Ovary (tissue), 3 donors: ENCODE measurements at regions not wholly inside any gene's neighbourhood (a gene's known extent, or its start where the extent isn't known, plus 50 kb on each side); places are given as distances from the start of the nearest gene placed in this dataset.

Experiments used
- POLR2A ChIP-seq: fragments of 450-650 bp; IDR thresholded peaks from one replicate; pipeline ENCODE4 v1.6.1; 2017; ENCODE audit warnings: antibody characterized with exemption, mild to moderate bottlenecking, moderate library complexity
- TF ChIP-seq, protein P1 (sequence below), 3 donors: fragments of 450-650 bp in 2 of 3; fragments of 200-600 bp in 1 of 3; IDR thresholded peaks; one replicate each; pipeline versions ENCODE4 v1.5.1 to v1.8.0; 2016 to 2022; ENCODE audit warnings: antibody characterized with exemption in 3 of 3, mild to moderate bottlenecking in 1 of 3
- donor health status: DM: no; HTN: no; CAD: no.

DNA sequence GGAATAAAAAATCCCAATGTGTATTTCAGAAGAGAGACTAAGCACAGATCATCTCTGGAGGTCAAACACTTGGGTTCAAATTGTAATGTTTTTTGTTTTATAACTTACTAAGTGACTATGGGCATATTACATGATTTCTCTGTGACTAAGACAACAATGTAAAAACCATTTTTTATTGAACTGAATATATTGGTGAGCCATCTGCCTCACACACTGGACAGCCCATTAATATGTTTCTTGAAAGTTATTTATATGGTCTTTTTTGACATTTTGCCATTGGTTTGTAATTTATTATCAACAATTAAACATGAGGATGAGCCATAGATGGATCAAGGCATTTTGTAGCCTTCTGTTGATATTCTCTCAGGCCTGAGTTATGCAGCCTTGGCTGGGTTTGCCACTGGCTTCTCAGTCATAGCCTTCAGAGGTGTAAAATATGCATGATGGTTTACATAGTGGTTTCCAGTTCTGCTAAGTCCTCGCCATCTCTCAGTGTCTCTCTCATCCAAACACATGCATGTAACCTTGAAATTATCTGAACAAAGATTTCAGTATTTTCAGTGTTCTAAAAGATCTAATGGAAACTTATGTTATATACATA is 997.2 kb downstream of the DIPK2A start:
- TF ChIP-seq, protein P1, sequence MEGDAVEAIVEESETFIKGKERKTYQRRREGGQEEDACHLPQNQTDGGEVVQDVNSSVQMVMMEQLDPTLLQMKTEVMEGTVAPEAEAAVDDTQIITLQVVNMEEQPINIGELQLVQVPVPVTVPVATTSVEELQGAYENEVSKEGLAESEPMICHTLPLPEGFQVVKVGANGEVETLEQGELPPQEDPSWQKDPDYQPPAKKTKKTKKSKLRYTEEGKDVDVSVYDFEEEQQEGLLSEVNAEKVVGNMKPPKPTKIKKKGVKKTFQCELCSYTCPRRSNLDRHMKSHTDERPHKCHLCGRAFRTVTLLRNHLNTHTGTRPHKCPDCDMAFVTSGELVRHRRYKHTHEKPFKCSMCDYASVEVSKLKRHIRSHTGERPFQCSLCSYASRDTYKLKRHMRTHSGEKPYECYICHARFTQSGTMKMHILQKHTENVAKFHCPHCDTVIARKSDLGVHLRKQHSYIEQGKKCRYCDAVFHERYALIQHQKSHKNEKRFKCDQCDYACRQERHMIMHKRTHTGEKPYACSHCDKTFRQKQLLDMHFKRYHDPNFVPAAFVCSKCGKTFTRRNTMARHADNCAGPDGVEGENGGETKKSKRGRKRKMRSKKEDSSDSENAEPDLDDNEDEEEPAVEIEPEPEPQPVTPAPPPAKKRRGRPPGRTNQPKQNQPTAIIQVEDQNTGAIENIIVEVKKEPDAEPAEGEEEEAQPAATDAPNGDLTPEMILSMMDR (IDR thresholded peaks at IDR 0.05): no peak
- no peak for TF ChIP-seq POLR2A
